Naive thymus-derived CD8-positive, alpha-beta T cell (primary cell): ENCODE measurements at regions not wholly inside any gene's neighbourhood (a gene's known extent, or its start where the extent isn't known, plus 50 kb on each side); places are given as distances from the start of the nearest gene placed in this dataset.

Source experiments
- ATAC-seq, 2 donors: fragments of 150-1000 bp; cut with Tn5 transposase in 1 of 2; sonication (Bioruptor Pico), chemical (Tn5 transposase) in 1 of 2; 1 replicate in 1 of 2; 2 replicates in 1 of 2; pipeline ENCODE4 v1.10.0; 2021; ENCODE audit warnings: mild to moderate bottlenecking in 2 of 2, moderate library complexity in 2 of 2
- POLR2A ChIA-PET: fragments of 350-600 bp; sonication (Branson Sonifier 250); formaldehyde crosslinking; loops from one replicate; lab custom pipeline; 2021; ENCODE audit warnings: antibody characterized with exemption; lab: Charles Lee
- DNase-seq, 10 donors: peaks; one replicate each; pipeline versions ENCODE4 v3.0.0 to v3.0.0-alpha.2; 2020 to 2022
- H3K27ac Mint-ChIP-seq, 10 donors: one replicate each; pipeline ENCODE4 v1.8.0; 2020 to 2022; ENCODE audit warnings: mild to moderate bottlenecking in 10 of 10, mixed read lengths in 10 of 10, moderate library complexity in 4 of 10, inconsistent platforms in 1 of 10
- H3K27me3 Mint-ChIP-seq, 5 donors: one replicate each; pipeline ENCODE4 v1.8.0; 2021 to 2022; ENCODE audit warnings: mixed read lengths in 5 of 5
- H3K36me3 Mint-ChIP-seq, 3 donors: one replicate each; pipeline ENCODE4 v1.8.0; 2020 to 2022; ENCODE audit warnings: mixed read lengths in 3 of 3, mild to moderate bottlenecking in 2 of 3, inconsistent platforms in 1 of 3
- H3K4me1 Mint-ChIP-seq, 4 donors: one replicate each; pipeline ENCODE4 v1.8.0; 2021 to 2022; ENCODE audit warnings: mixed read lengths in 4 of 4
- H3K4me3 Mint-ChIP-seq, 10 donors: one replicate each; pipeline ENCODE4 v1.8.0; 2020 to 2022; ENCODE audit warnings: mild to moderate bottlenecking in 10 of 10, mixed read lengths in 10 of 10, moderate library complexity in 6 of 10, inconsistent platforms in 1 of 10
- H3K9me3 Mint-ChIP-seq, 9 donors: one replicate each; pipeline ENCODE4 v1.8.0; 2020 to 2022; ENCODE audit warnings: mixed read lengths in 9 of 9, mild to moderate bottlenecking in 3 of 9, inconsistent platforms in 1 of 9, moderate library complexity in 1 of 9

DNA sequence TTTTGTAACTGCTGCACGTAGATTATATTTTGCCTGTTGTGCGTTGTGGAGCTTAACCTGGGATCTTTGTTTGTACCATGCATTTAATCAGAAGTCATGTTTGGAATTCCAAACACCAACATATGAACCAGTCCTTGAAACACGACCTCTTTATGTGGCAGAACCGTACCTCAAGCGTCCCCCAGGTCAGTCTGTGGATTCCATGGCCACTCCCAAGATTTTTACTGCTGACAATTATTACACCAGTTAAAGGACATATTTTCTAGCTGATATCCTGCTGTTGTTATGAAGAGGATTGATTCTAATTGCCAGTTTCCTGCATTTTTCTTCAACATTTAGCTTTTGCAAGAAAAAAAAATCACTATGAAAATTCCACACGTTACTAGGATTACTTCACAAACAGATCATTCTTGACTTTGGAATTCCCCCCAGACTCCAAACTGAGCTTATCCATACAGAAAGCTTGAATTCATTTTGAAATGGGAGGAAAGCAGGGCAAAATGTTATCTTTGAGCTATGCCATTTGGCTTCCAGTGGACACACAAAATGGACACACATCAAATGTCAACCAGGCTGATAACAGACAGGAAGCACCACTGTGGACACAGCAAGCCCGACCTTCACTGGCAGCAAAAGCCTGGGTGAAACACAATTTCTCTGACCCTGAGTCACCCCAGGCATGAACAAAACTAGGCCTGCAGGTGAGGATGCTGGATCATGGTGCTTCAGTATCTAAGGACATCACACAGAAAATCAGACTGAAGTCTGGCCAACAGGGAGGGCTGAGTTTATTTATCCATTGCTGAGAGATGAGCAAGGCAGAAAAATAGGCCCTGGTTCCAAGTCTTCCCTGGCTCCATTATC is 542.9 kb upstream of the JAG1 start:
- peaks cover 0 to 12% (median 2%) of the 10 kb centered on the region in 5 donors for H3K27me3 Mint-ChIP-seq
- POLR2A ChIA-PET, result no interaction called here
- ATAC-seq, result no peak
- no peak for DNase-seq
- no peak overlapping the region for H3K27ac Mint-ChIP-seq
- no peaks in the 10 kb centered on the region for H3K9me3 Mint-ChIP-seq
- H3K4me1 Mint-ChIP-seq, result peaks cover 0 to 11% (median 0%) of the 10 kb centered on the region in 4 donors
- no peaks in the 10 kb centered on the region for H3K36me3 Mint-ChIP-seq
- H3K4me3 Mint-ChIP-seq, result no peak overlapping the region

DNA sequence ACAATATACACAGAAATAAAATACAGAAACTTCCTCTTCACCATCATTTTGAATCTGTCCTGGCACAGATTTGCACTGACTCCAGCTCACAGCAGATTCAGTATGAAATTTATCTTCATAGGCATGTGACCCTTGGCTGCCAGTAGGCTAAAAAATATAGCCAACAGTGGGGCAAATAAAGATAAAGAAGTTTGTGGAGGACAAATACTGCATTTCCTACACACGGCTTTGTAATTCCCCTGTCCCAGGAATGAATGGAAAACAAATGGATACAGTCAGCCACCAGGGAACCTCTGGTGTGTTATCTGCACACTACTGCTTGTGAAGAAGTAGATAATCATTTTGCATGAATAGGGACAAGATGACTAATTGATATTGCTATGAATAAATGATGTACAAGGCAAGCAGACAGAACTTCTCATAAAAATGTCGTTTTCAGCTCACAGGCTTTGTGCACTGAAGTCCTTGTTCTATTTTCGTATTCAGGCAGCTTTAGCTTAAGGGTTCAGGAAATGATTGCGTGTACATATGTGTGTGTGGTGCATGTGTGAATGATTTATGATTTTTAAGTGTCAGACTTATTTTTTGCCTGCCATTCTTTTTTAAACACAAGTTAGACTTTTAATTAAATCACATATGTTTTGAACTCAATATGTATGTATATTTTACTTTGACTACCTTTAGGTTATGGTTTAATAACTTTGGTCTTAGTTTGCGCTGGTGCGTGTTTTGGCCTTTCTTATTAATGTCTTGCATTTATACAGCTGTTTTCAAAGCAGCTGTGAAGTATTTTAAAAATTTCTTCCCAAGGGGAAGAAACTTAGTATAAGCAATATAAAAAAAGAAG is 543.8 kb upstream of the JAG1 start:
- H3K36me3 Mint-ChIP-seq, result no peaks in the 10 kb centered on the region
- H3K4me3 Mint-ChIP-seq, result no peak overlapping the region
- no peak overlapping the region for H3K27ac Mint-ChIP-seq
- H3K27me3 Mint-ChIP-seq, result peaks cover 0 to 11% (median 3%) of the 10 kb centered on the region in 5 donors
- POLR2A ChIA-PET, result no interaction called here
- H3K4me1 Mint-ChIP-seq, result peaks cover 0 to 11% (median 0%) of the 10 kb centered on the region in 4 donors
- ATAC-seq, result no peak
- peaks cover 0 to 4% (median 0%) of the 10 kb centered on the region in 9 donors for H3K9me3 Mint-ChIP-seq
- no peak for DNase-seq

DNA sequence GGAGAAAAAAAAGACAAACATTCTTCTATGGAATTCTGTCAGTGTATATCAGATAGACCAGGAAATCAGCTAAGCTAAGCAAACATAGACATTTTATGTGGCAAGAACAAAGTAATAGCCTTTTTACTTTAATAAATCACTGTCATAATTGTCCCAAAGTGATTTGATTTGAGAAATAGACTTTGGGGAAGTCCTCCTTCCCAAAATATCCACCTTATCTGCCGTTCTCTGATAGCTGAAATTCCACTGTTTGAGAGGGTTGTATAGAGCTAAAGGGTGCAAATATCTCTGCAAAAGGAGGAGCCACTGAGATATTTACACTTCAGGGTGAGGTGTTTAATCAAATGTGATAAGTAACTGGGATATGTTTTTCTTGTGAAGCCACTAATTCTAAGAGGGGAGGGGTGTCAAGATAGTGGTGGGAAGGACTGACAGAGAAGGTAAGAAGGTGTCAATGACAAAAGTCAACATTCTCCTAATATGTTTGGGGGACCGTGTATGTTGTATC is 544.4 kb upstream of the JAG1 start:
- peaks cover 0 to 4% (median 0%) of the 10 kb centered on the region in 9 donors for H3K9me3 Mint-ChIP-seq
- POLR2A ChIA-PET, result no interaction called here
- no peak overlapping the region for H3K4me3 Mint-ChIP-seq
- no peaks in the 10 kb centered on the region for H3K36me3 Mint-ChIP-seq
- DNase-seq (no peak), ATAC-seq (no peak)
- H3K27ac Mint-ChIP-seq, result peak overlapping the region in 1 of 10 donors; percentile 73
- H3K27me3 Mint-ChIP-seq, result peaks cover 0 to 11% (median 3%) of the 10 kb centered on the region in 5 donors
- H3K4me1 Mint-ChIP-seq, result peaks cover 0 to 11% (median 0%) of the 10 kb centered on the region in 4 donors

DNA sequence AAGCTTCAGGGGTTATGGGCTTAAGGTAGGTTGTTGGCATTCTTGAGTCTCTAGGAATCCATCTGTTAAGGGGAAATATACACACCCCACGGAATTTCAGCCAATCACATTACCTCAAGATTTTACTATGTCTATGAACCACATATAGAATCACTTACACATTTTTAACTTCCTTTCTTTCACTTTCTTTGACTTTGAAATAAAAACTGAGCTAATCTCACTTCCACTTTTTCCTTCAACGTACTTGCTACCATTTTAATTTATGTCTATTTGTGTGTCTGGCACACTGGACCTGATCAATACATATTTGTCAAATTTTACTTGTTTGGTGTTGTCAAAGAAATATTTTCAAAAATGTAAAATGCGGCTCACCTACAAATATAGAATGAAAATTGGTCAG is 545.4 kb upstream of the JAG1 start:
- no peak for ATAC-seq
- Mint-ChIP-seq H3K36me3 (no peaks in the 10 kb centered on the region), H3K27ac (no peak overlapping the region), H3K4me1 (peaks cover 0 to 11% (median 0%) of the 10 kb centered on the region in 4 donors), H3K4me3 (no peak overlapping the region), H3K9me3 (peaks cover 0 to 4% (median 0%) of the 10 kb centered on the region in 9 donors), H3K27me3 (peaks cover 0 to 11% (median 3%) of the 10 kb centered on the region in 5 donors)
- POLR2A ChIA-PET, result no interaction called here
- no peak for DNase-seq

DNA sequence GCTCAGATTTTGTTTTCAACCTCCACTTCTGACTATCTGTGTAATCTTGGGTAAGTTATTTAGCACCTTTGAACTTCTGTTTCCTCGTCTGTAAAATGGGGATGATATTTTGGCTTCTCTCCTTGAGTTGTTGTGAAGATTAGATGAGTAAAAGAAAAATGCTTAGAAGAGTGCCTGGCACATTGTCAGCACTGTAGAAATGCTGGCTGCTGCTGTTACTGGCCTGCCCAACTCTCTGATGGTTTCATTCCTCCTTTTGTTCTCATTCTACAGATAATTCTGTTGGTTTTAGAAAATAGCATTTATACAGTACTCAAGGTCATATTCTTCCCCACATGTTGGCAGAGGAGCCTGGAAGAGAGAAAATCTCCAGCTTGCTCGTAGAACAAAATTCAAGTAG is 547.2 kb upstream of the JAG1 start:
- POLR2A ChIA-PET, result no interaction called here

DNA sequence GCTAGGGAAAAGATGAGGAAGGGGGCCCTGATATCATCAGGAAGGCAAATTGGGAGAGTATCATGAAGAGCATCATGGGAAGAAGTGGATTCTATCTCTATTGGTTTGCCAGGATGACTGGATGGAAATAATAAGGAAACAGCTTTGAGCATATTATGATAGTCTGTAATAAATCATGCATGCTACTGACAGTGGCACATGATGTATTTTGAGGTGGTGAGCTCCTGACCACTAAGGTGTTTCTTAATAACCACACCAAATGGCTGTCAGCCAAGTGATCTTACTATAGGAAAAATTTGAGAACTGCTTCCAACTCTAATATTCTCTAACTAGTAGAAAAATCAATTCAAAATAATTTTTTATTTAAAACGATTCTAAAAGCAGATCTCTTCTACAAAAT is 548.4 kb upstream of the JAG1 start:
- Mint-ChIP-seq H3K4me1 (peaks cover 0 to 7% (median 0%) of the 10 kb centered on the region in 4 donors), H3K27me3 (peaks cover 0 to 14% (median 3%) of the 10 kb centered on the region in 5 donors), H3K9me3 (peaks cover 0 to 5% (median 0%) of the 10 kb centered on the region in 9 donors), H3K27ac (no peak overlapping the region), H3K4me3 (no peak overlapping the region), H3K36me3 (no peaks in the 10 kb centered on the region)
- ATAC-seq, result no peak
- DNase-seq, result no peak
- POLR2A ChIA-PET, result no interaction called here

More for the DNA sequence above, 547.2 kb upstream of the JAG1 start:
- Mint-ChIP-seq H3K4me1 (peaks cover 0 to 11% (median 0%) of the 10 kb centered on the region in 4 donors), H3K27me3 (peaks cover 0 to 14% (median 3%) of the 10 kb centered on the region in 5 donors), H3K9me3 (peaks cover 0 to 5% (median 0%) of the 10 kb centered on the region in 9 donors), H3K27ac (no peak overlapping the region), H3K4me3 (no peak overlapping the region), H3K36me3 (no peaks in the 10 kb centered on the region)
- DNase-seq (no peak), ATAC-seq (no peak)

DNA sequence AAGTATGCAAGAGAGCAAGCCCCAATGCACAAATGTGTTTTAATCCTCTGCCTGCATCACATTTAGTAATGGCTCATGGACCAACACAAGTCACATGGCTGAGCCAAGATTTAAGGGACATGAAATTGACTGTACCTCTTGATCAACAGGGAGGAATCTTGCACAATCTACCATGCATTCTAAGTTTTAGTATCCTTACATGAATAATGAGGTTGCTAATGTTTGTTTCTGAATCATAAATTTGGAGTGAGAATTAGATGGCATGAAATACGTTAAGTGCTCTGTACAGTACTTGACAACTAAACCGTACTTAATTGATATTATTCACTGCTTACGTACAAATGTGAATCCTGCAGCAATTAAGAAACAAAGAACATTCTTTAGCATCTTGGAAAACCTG is 553.8 kb upstream of the JAG1 start:
- peaks cover 0 to 3% (median 0%) of the 10 kb centered on the region in 5 donors for H3K27me3 Mint-ChIP-seq
- H3K9me3 Mint-ChIP-seq, result peaks cover 0 to 5% (median 0%) of the 10 kb centered on the region in 9 donors
- no peaks in the 10 kb centered on the region for H3K4me1 Mint-ChIP-seq
- H3K27ac Mint-ChIP-seq, result no peak overlapping the region
- no peak for DNase-seq
- ATAC-seq, result no peak
- H3K36me3 Mint-ChIP-seq, result no peaks in the 10 kb centered on the region
- no peak overlapping the region for H3K4me3 Mint-ChIP-seq
- POLR2A ChIA-PET, result no interaction called here

DNA sequence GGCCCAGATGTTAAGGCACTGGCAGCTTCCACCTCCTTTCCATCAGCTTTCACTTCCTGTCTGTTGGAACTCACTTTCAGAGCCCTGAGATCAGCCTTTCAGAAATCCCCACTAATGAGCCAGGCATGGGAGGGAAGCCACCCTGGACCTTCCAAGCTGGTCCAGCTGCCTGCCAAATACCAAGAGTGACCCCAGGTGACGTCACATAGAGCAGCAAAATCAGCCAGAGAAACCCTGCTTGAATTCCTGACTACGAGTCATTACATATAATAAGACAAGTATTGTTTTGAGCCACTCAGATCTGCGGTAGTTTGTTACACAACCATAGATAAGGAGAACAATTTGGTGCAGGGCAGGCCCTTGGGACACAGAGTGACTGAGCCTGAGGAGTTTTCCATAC is 556.0 kb upstream of the JAG1 start:
- peaks cover 0 to 2% (median under 1%) of the 10 kb centered on the region in 5 donors for H3K27me3 Mint-ChIP-seq
- no peak for DNase-seq
- H3K27ac Mint-ChIP-seq, result no peak overlapping the region
- no peak for ATAC-seq
- H3K9me3 Mint-ChIP-seq, result peaks cover 0 to 1% (median 0%) of the 10 kb centered on the region in 9 donors
- no peaks in the 10 kb centered on the region for H3K36me3 Mint-ChIP-seq
- H3K4me1 Mint-ChIP-seq, result no peaks in the 10 kb centered on the region
- POLR2A ChIA-PET, result no interaction called here
- H3K4me3 Mint-ChIP-seq, result no peak overlapping the region

DNA sequence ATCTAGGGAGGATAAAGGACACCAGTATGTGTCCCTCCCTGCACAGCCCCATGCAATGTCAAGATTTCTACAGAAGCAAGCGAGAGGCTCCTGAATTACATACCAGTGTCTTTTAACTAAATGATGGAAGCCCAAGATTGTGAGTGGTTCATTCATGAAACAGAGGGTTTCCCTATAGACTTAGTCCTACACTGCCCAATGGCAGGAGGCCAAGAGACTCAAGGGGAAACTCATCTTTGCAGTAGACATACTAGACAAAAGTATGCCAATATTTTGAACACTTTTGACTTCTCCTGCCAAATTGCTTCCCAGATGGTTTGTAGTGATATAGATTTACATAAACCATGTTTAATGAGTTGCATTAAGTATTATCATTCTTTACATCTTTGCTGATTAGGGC is 557.2 kb upstream of the JAG1 start:
- DNase-seq (no peak), ATAC-seq (no peak)
- Mint-ChIP-seq H3K9me3 (peaks cover 0 to 1% (median 0%) of the 10 kb centered on the region in 9 donors), H3K4me1 (no peaks in the 10 kb centered on the region), H3K27me3 (peaks cover 0 to 2% (median 0%) of the 10 kb centered on the region in 5 donors), H3K4me3 (no peak overlapping the region), H3K36me3 (no peaks in the 10 kb centered on the region), H3K27ac (no peak overlapping the region)
- POLR2A ChIA-PET, result no interaction called here

DNA sequence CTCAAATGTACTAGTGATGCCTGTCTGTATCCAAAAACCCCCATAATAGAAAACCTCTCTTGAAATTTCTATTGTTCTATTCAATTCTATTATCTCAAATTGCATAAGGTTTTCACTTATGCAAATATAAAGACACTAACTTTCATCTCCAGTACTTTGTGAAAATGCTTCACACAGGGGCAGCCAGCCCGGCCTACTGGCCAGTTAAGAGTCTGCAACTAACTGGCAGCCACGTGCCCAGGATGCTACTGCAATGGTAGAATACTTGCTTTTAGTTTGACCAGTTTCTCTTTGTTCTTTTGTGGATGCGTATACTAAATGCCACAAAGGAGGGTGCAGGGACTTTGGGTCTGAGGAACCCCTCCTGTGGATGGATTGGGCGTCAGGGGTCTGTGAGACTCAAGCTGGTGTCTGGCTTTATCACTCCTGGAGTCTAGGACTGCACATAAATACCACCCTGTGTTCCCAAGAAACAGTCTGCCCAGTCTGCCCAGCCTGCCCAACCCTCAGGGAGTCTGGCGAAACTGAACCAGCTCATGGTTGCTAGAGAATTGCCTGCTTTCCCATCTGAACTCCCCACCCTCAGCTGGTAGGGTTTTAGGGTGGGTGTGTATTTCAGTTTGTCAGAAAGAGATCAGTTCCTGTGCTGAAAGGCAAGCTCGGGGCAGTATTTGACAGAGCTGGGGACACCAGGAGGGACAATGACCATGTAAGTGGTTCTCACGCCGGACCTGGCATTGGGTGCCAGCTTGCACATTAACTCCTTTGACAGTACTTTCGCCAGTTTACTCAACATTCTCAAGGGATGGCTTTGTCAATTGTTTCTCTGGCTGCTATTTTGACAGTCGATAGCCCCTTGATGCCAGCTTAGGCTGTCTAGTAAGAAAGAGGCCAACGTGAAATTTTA is 558.2 kb upstream of the JAG1 start:
- no peak for ATAC-seq

DNA sequence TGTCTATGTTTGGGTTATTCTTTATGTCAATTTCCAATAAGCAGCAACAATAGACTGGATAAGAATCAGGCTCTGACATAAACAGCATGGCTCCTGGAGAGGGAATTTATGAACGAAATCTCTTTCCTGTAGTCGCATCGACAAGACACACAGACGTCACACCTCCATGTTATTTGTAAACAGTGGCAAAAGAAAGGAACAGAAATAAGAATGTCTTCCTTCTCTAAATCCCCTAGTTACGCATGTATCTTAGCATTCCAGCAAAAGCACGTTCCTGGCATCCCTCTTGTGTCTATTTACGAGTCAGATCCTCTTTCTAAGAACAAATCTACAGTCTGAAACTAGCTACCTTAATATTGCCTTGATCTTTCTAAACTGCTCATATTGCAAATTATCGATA is 559.1 kb upstream of the JAG1 start:
- Mint-ChIP-seq H3K36me3 (no peaks in the 10 kb centered on the region), H3K4me3 (no peak overlapping the region), H3K27ac (no peak overlapping the region), H3K9me3 (peaks cover 0 to 1% (median 0%) of the 10 kb centered on the region in 9 donors), H3K4me1 (no peaks in the 10 kb centered on the region), H3K27me3 (peaks cover 0 to 2% (median 0%) of the 10 kb centered on the region in 5 donors)
- DNase-seq (no peak), ATAC-seq (no peak)
- POLR2A ChIA-PET, result no interaction called here

More for the DNA sequence above, 558.2 kb upstream of the JAG1 start:
- Mint-ChIP-seq H3K4me1 (no peaks in the 10 kb centered on the region), H3K9me3 (peaks cover 0 to 1% (median 0%) of the 10 kb centered on the region in 9 donors), H3K27ac (no peak overlapping the region), H3K27me3 (peaks cover 0 to 2% (median 0%) of the 10 kb centered on the region in 5 donors), H3K4me3 (no peak overlapping the region), H3K36me3 (no peaks in the 10 kb centered on the region)
- DNase-seq, result no peak
- POLR2A ChIA-PET, result no interaction called here

DNA sequence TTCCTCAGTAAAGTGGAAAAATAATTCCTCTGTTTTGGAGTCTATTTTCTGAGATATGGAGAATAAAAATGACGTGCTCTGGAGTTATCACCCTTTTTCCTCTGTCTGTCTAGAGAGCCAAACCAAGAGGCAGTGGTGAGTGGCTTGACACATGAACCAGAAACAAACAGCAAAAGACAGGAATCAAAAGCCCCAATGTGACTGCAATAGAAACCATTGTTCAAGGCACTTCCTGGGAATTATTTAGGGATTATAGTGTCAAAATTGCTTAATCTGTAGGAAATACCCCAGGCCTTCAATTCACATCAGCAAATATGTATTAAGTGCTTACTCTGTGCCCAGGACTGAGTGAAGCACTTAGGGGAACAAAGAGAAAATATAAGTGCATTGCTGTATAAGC is 560.4 kb upstream of the JAG1 start:
- H3K9me3 Mint-ChIP-seq, result peaks cover 0 to 2% (median 0%) of the 10 kb centered on the region in 9 donors
- no peak for DNase-seq
- POLR2A ChIA-PET, result no interaction called here
- H3K4me1 Mint-ChIP-seq, result no peaks in the 10 kb centered on the region
- no peak for ATAC-seq
- no peak overlapping the region for H3K27ac Mint-ChIP-seq
- no peak overlapping the region for H3K4me3 Mint-ChIP-seq
- H3K36me3 Mint-ChIP-seq, result no peaks in the 10 kb centered on the region
- peaks cover 0 to 2% (median 0%) of the 10 kb centered on the region in 5 donors for H3K27me3 Mint-ChIP-seq
